H1 (cell line): ENCODE measurements at regions not wholly inside any gene's neighbourhood (a gene's known extent, or its start where the extent isn't known, plus 50 kb on each side); places are given as distances from the start of the nearest gene placed in this dataset.

Experiments used
- CTCF ChIA-PET: fragments of 300-600 bp; sonication (Branson Sonifier 250); formaldehyde crosslinking; loops from one replicate; lab custom pipeline; 2021; ENCODE audit not compliant: partially characterized antibody; lab: Charles Lee
- POLR2A ChIA-PET: fragments of 300-600 bp; sonication (Branson Sonifier 250); formaldehyde crosslinking; loops from one replicate; lab custom pipeline; 2021; ENCODE audit warnings: inconsistent platforms; ENCODE audit not compliant: partially characterized antibody; lab: Charles Lee
- DNase-seq, 2 experiments: peaks; one replicate each; pipeline versions ENCODE4 v3.0.0 to v3.0.0-alpha.2; 2010 to 2022; ENCODE audit warnings: low spot score in 2 of 2, low read depth in 1 of 2, mixed read lengths in 1 of 2
- FAIRE-seq: peaks from 2 replicates; lab custom pipeline; 2011; peaks lifted over from hg19 to GRCh38; lab: Jason Lieb, UNC
- H2AFZ ChIP-seq: 2 replicates; pipeline ENCODE4 v1.8.1; 2012; ENCODE audit warnings: low read length, inconsistent platforms
- H2AK5ac ChIP-seq: 2 replicates; pipeline ENCODE4 v1.6.1; 2013; ENCODE audit warnings: low read depth, low read length
- H2BK120ac ChIP-seq: replicated peaks from 2 replicates; pipeline ENCODE3; 2013; ENCODE audit warnings: low read depth, low read length, inconsistent platforms
- H2BK12ac ChIP-seq: 2 replicates; pipeline ENCODE4 v1.6.1; 2013; ENCODE audit warnings: low read depth, low read length
- H2BK15ac ChIP-seq: 2 replicates; pipeline ENCODE4 v1.6.1; 2013; ENCODE audit warnings: low read length
- H2BK20ac ChIP-seq: 2 replicates; pipeline ENCODE4 v1.6.1; 2013; ENCODE audit warnings: low read length
- H2BK5ac ChIP-seq: 2 replicates; pipeline ENCODE4 v1.6.1; 2013; ENCODE audit warnings: low read depth, low read length
- H3K14ac ChIP-seq: 2 replicates; pipeline ENCODE4 v1.6.1; 2013; ENCODE audit warnings: inconsistent platforms; ENCODE audit not compliant: insufficient read length
- H3K18ac ChIP-seq: 2 replicates; pipeline ENCODE4 v1.6.1; 2013; ENCODE audit warnings: low read length; ENCODE audit errors: extremely low read depth
- H3K23ac ChIP-seq: 2 replicates; pipeline ENCODE4 v1.6.1; 2013; ENCODE audit warnings: inconsistent platforms; ENCODE audit not compliant: insufficient read length
- H3K23me2 ChIP-seq: 2 replicates; pipeline ENCODE4 v1.6.1; 2013; ENCODE audit warnings: low read depth, low read length
- H3K27ac ChIP-seq: 2 replicates; pipeline ENCODE4 v1.6.1; 2011; ENCODE audit warnings: low read depth, low read length, inconsistent platforms
- H3K27me3 ChIP-seq, 4 experiments: replicated peaks in 1 of 4; 1 replicate in 1 of 4; 2 replicates in 3 of 4; pipeline versions ENCODE4 v1.6.1 to v1.8.1; 2011 to 2013; ENCODE audit warnings: low read length in 3 of 4, mild to moderate bottlenecking in 3 of 4, inconsistent platforms in 2 of 4, mixed read lengths in 2 of 4, moderate library complexity in 1 of 4; ENCODE audit not compliant: control insufficient read depth in 3 of 4, insufficient read depth in 3 of 4; ENCODE audit errors: extremely low read depth in 1 of 4
- H3K36me3 ChIP-seq, 4 experiments: 2 replicates each; pipeline versions ENCODE4 v1.6.1 to v1.8.1; 2011 to 2013; ENCODE audit warnings: mild to moderate bottlenecking in 4 of 4, low read length in 3 of 4, moderate library complexity in 2 of 4, control low read depth in 1 of 4, inconsistent platforms in 1 of 4; ENCODE audit not compliant: insufficient read depth in 4 of 4, control insufficient read depth in 2 of 4
- H3K4ac ChIP-seq: replicated peaks from 2 replicates; pipeline ENCODE3; 2013; ENCODE audit warnings: low read length, low read depth, mixed read lengths, inconsistent platforms; ENCODE audit not compliant: insufficient read length
- H3K4me1 ChIP-seq, 4 experiments: replicated peaks in 1 of 4; 1 replicate in 1 of 4; 2 replicates in 3 of 4; pipeline versions ENCODE4 v1.6.1 to v1.8.1; 2011 to 2013; ENCODE audit warnings: low read length in 3 of 4, inconsistent platforms in 2 of 4, mixed read lengths in 1 of 4; ENCODE audit not compliant: insufficient read depth in 4 of 4, control insufficient read depth in 3 of 4
- H3K4me2 ChIP-seq, 2 experiments: 2 replicates each; pipeline versions ENCODE4 v1.6.1 to v1.8.1; 2011 to 2013; ENCODE audit warnings: low read depth in 2 of 2, low read length in 2 of 2, control low read depth in 1 of 2, inconsistent platforms in 1 of 2, mild to moderate bottlenecking in 1 of 2; ENCODE audit not compliant: insufficient read depth in 1 of 2
- H3K4me3 ChIP-seq, 4 experiments: fragments of 200-600, 300-600 bp in 1 of 4; sonication (generic), shearing (Covaris generic), sonication (Bioruptor Twin) in 1 of 4; 2 replicates each; pipeline versions ENCODE4 v1.5.1 to v1.8.1; 2011 to 2016; ENCODE audit warnings: low read length in 4 of 4, low read depth in 3 of 4, control low read depth in 2 of 4, inconsistent platforms in 2 of 4, mild to moderate bottlenecking in 2 of 4, mixed read lengths in 1 of 4, moderate library complexity in 1 of 4; ENCODE audit not compliant: insufficient read depth in 2 of 4; ENCODE audit errors: extremely low read depth in 1 of 4
- H3K56ac ChIP-seq: replicated peaks from 2 replicates; pipeline ENCODE3; 2013; ENCODE audit warnings: low read depth, mild to moderate bottlenecking, mixed read lengths, low read length, inconsistent platforms; ENCODE audit not compliant: insufficient read length
- H3K79me1 ChIP-seq: 2 replicates; pipeline ENCODE4 v1.6.1; 2013; ENCODE audit warnings: low read depth, low read length, control low read depth
- H3K79me2 ChIP-seq, 2 experiments: 2 replicates each; pipeline versions ENCODE4 v1.6.1 to v1.8.1; 2012 to 2013; ENCODE audit warnings: low read length in 2 of 2, mild to moderate bottlenecking in 2 of 2, inconsistent platforms in 1 of 2; ENCODE audit not compliant: insufficient read depth in 2 of 2, control insufficient read depth in 1 of 2
- H3K9ac ChIP-seq, 4 experiments: replicated peaks in 1 of 4; 1 replicate in 1 of 4; 2 replicates in 3 of 4; pipeline versions ENCODE4 v1.6.1 to v1.8.1; 2011 to 2013; ENCODE audit warnings: low read depth in 3 of 4, low read length in 3 of 4, control low read depth in 2 of 4, mild to moderate bottlenecking in 2 of 4, moderate library complexity in 2 of 4, inconsistent platforms in 1 of 4; ENCODE audit errors: extremely low read depth in 1 of 4
- H3K9me3 ChIP-seq, 2 experiments: 2 replicates each; pipeline versions ENCODE4 v1.6.1 to v1.8.1; 2012 to 2013; ENCODE audit warnings: mild to moderate bottlenecking in 2 of 2, moderate library complexity in 2 of 2, control low read depth in 1 of 2, inconsistent platforms in 1 of 2, low read depth in 1 of 2, low read length in 1 of 2, mixed read lengths in 1 of 2; ENCODE audit not compliant: insufficient read depth in 2 of 2
- H4K20me1 ChIP-seq, 2 experiments: replicated peaks in 1 of 2; 2 replicates each; pipeline versions ENCODE3 to v1.8.1; 2011 to 2013; ENCODE audit warnings: inconsistent platforms in 2 of 2, low read length in 2 of 2, mild to moderate bottlenecking in 1 of 2; ENCODE audit not compliant: insufficient read depth in 2 of 2, control insufficient read depth in 1 of 2
- H4K5ac ChIP-seq: 2 replicates; pipeline ENCODE4 v1.6.1; 2013; ENCODE audit warnings: low read length, low read depth, mixed read lengths, inconsistent platforms; ENCODE audit not compliant: insufficient read length
- H4K8ac ChIP-seq: 2 replicates; pipeline ENCODE4 v1.8.0; 2013; ENCODE audit warnings: mild to moderate bottlenecking, moderate library complexity, low read length, inconsistent platforms; ENCODE audit not compliant: insufficient read depth; ENCODE audit errors: extremely low read depth
- H4K91ac ChIP-seq: replicated peaks from 2 replicates; pipeline ENCODE3; 2013; ENCODE audit warnings: low read length, mixed read lengths, inconsistent platforms; ENCODE audit not compliant: insufficient read length
- ATF2 ChIP-seq: IDR thresholded peaks from 2 replicates; pipeline ENCODE4 v1.6.1; 2012; ENCODE audit warnings: low read length, inconsistent platforms
- CTBP2 ChIP-seq: IDR thresholded peaks from 2 replicates; pipeline ENCODE4 v1.7.0; 2011; ENCODE audit warnings: borderline replicate concordance, mild to moderate bottlenecking, moderate library complexity, mixed read lengths, low read length; ENCODE audit not compliant: insufficient read depth, insufficient read length
- E2F6 ChIP-seq: IDR thresholded peaks from 2 replicates; pipeline ENCODE4 v1.6.1; 2012; ENCODE audit warnings: inconsistent platforms
- EP300 ChIP-seq, 2 experiments: IDR thresholded peaks; 1 replicate in 1 of 2; 2 replicates in 1 of 2; pipeline ENCODE4 v1.6.1; 2011 to 2012; ENCODE audit warnings: low read depth in 2 of 2, low read length in 2 of 2, mild to moderate bottlenecking in 2 of 2, borderline replicate concordance in 1 of 2, inconsistent platforms in 1 of 2, moderate library complexity in 1 of 2
- FOSL1 ChIP-seq: IDR thresholded peaks from 2 replicates; pipeline ENCODE4 v1.6.1; 2011; ENCODE audit warnings: mild to moderate bottlenecking, low read depth, low read length, moderate library complexity; ENCODE audit not compliant: insufficient read depth
- GTF2F1 ChIP-seq: IDR thresholded peaks from 2 replicates; pipeline ENCODE4 v1.6.1; 2012; ENCODE audit warnings: low read depth, low read length, improper control_type of control experiment, borderline replicate concordance
- MAFK ChIP-seq: IDR thresholded peaks from 2 replicates; pipeline ENCODE4 v1.6.1; 2012; ENCODE audit warnings: low read depth, mild to moderate bottlenecking, improper control_type of control experiment, low read length
- POLR2A ChIP-seq, 2 experiments: IDR thresholded peaks; 1 replicate in 1 of 2; 2 replicates in 1 of 2; pipeline ENCODE4 v1.6.1; 2011; ENCODE audit warnings: low read depth in 2 of 2, low read length in 2 of 2, mild to moderate bottlenecking in 2 of 2; ENCODE audit errors: control extremely low read depth in 1 of 2
- POU5F1 ChIP-seq: IDR thresholded peaks from 2 replicates; pipeline ENCODE4 v1.6.1; 2011; ENCODE audit warnings: low read depth, mild to moderate bottlenecking, low read length, moderate library complexity
- RFX5 ChIP-seq: IDR thresholded peaks from 2 replicates; pipeline ENCODE4 v1.6.1; 2011; ENCODE audit warnings: low read depth, low read length, improper control_type of control experiment, borderline replicate concordance
- SP1 ChIP-seq: IDR thresholded peaks from 2 replicates; pipeline ENCODE4 v1.6.1; 2011; ENCODE audit warnings: low read depth, low read length
- TBP ChIP-seq: IDR thresholded peaks from 2 replicates; pipeline ENCODE4 v1.6.1; 2011; ENCODE audit warnings: low read depth, low read length, improper control_type of control experiment
- ZNF274 ChIP-seq: IDR thresholded peaks from 2 replicates; pipeline ENCODE4 v1.7.0; 2012; ENCODE audit warnings: low read length, borderline replicate concordance; ENCODE audit errors: extremely low read depth
- WGBS, 2 experiments: shearing (Covaris generic) in 1 of 2; methylation state at CpG; one replicate each; pipeline versions ENCODE4 v1.1.6 to v1.1.7; 2013 to 2015; ENCODE audit warnings: low lambda C conversion rate in 2 of 2, mixed read lengths in 2 of 2, inconsistent platforms in 1 of 2, low coverage in 1 of 2, missing lambda C conversion rate in 1 of 2; ENCODE audit not compliant: insufficient replicate concordance in 2 of 2, insufficient coverage in 1 of 2, insufficient read length in 1 of 2; ENCODE audit errors: extremely low coverage in 1 of 2, missing lambda C conversion rate in 1 of 2; 5-methylcytosine and 5-hydroxymethylcytosine counted together

GRCh38 chr13:70864731-70865130 is 756.5 kb upstream of the KLHL1 start:
- no peak for TF ChIP-seq FOSL1
- no peak for TF ChIP-seq CTBP2
- no peak for TF ChIP-seq GTF2F1
- no peak for TF ChIP-seq POLR2A (IDR thresholded peaks at IDR 0.05; ENCODE audit: control extremely low read depth in 1 of 2, low read depth in 2 of 2, low read length in 2 of 2)
- no peak for TF ChIP-seq ATF2
- no peak for TF ChIP-seq E2F6
- TF ChIP-seq POU5F1: no peak
- no peak for TF ChIP-seq EP300 (IDR thresholded peaks at IDR 0.05; ENCODE audit: borderline replicate concordance in 1 of 2, low read depth in 2 of 2, low read length in 2 of 2)
- TF ChIP-seq MAFK: no peak
- TF ChIP-seq ZNF274: no peak
- TF ChIP-seq SP1: no peak
- TF ChIP-seq TBP: no peak
- no peak for TF ChIP-seq RFX5
- H2BK20ac ChIP-seq: no peak overlapping the region
- no peaks in the 10 kb centered on the region for H3K23me2 ChIP-seq
- CTCF ChIA-PET: no interaction called here
- DNase-seq (no peak), FAIRE-seq (no peak)
- no peaks in the 10 kb centered on the region for H3K27me3 ChIP-seq
- H4K20me1 ChIP-seq: no peaks in the 10 kb centered on the region
- no peak overlapping the region for H3K9ac ChIP-seq
- no peak overlapping the region for H2BK120ac ChIP-seq
- H3K56ac ChIP-seq: no peak overlapping the region
- H3K18ac ChIP-seq: no peak overlapping the region
- H2BK15ac ChIP-seq: no peak overlapping the region
- no peak overlapping the region for H4K8ac ChIP-seq
- H3K4me2 ChIP-seq: no peak overlapping the region
- H2BK12ac ChIP-seq: no peak overlapping the region
- H2AFZ ChIP-seq: no peak overlapping the region
- no peak overlapping the region for H4K5ac ChIP-seq
- no peaks in the 10 kb centered on the region for H3K79me2 ChIP-seq
- no peak overlapping the region for H3K27ac ChIP-seq
- 83% methylated on average over 2 of the region's 2 CpGs; no CpG with 5 or more reads in 1 of the 2 experiments for WGBS, 2 experiments
- H3K4ac ChIP-seq: no peak overlapping the region
- no peaks in the 10 kb centered on the region for H3K4me1 ChIP-seq
- H2BK5ac ChIP-seq: no peak overlapping the region
- H3K4me3 ChIP-seq: no peak overlapping the region
- no peak overlapping the region for H3K23ac ChIP-seq
- no peaks in the 10 kb centered on the region for H3K79me1 ChIP-seq
- H4K91ac ChIP-seq: no peak overlapping the region
- no peak overlapping the region for H2AK5ac ChIP-seq
- no peaks in the 10 kb centered on the region for H3K36me3 ChIP-seq
- no peaks in the 10 kb centered on the region for H3K9me3 ChIP-seq
- POLR2A ChIA-PET: no interaction called here
- no peak overlapping the region for H3K14ac ChIP-seq
